Left ventricle myocardium inferior (tissue), 1 donor: ENCODE measurements at regions not wholly inside any gene's neighbourhood (a gene's known extent, or its start where the extent isn't known, plus 50 kb on each side); places are given as distances from the start of the nearest gene placed in this dataset.

ENCODE experiments used
- DNase-seq: peaks from one replicate; pipeline ENCODE4 v3.0.0-alpha.2; 2020
- H3K27ac ChIP-seq: fragments of 200-600 bp; replicated peaks from 2 replicates; pipeline ENCODE4 v1.8.0; 2021
- H3K27me3 ChIP-seq: fragments of 200-600 bp; 2 replicates; pipeline ENCODE4 v1.8.0; 2021; ENCODE audit warnings: low read depth
- H3K36me3 ChIP-seq: fragments of 200-600 bp; 2 replicates; pipeline ENCODE4 v1.8.0; 2021
- H3K4me1 ChIP-seq: fragments of 200-600 bp; 2 replicates; pipeline ENCODE4 v1.8.0; 2021
- H3K4me3 ChIP-seq: fragments of 200-600 bp; 2 replicates; pipeline ENCODE4 v1.8.0; 2021; ENCODE audit warnings: mild to moderate bottlenecking, moderate library complexity
- H3K9me3 ChIP-seq: fragments of 200-600 bp; replicated peaks from 2 replicates; pipeline ENCODE4 v1.8.0; 2021
- CTCF ChIP-seq: fragments of 200-600 bp; IDR thresholded peaks from 2 replicates; pipeline ENCODE4 v1.8.0; 2021; ENCODE audit warnings: antibody characterized with exemption, mild to moderate bottlenecking, borderline replicate concordance
- intact Hi-C: fragments of 100-400 bp; cut with micrococcal nuclease; formaldehyde crosslinking; loops from one replicate; pipeline ENCODE4 v1.11.0; 2022
- donor health status: DM: no; HTN: yes; CAD: no; lungs with severe emphysema.

GRCh38 chr3:124599779-124600693, 130.2 kb upstream of the UMPS start:
- intact Hi-C loops: no loop called here
- Histone ChIP-seq H3K4me1 (peaks cover 91% of the 10 kb centered on the region), H3K9me3 (no peaks in the 10 kb centered on the region), H3K36me3 (no peaks in the 10 kb centered on the region), H3K4me3 (peak overlapping the region; percentile 7), H3K27me3 (no peaks in the 10 kb centered on the region), H3K27ac (peak overlapping the region; percentile 84)
- no peak for DNase-seq
- no peak for TF ChIP-seq CTCF

- DNase-seq: no peak
- no peak for TF ChIP-seq CTCF
- no peaks in the 10 kb centered on the region for H3K27me3 ChIP-seq
- peak overlapping the region; percentile 84 for H3K27ac ChIP-seq
- peaks cover 88% of the 10 kb centered on the region for H3K4me1 ChIP-seq
- H3K9me3 ChIP-seq: no peaks in the 10 kb centered on the region
- intact Hi-C loops: no loop called here
- H3K36me3 ChIP-seq: no peaks in the 10 kb centered on the region
- no peak overlapping the region for H3K4me3 ChIP-seq
Observed at GRCh38 chr3:124600765-124601164, 129.5 kb upstream of the UMPS start.

- Histone ChIP-seq H3K4me1 (peaks cover 92% of the 10 kb centered on the region), H3K27ac (peak overlapping the region; percentile 84), H3K9me3 (no peaks in the 10 kb centered on the region), H3K27me3 (no peaks in the 10 kb centered on the region), H3K36me3 (no peaks in the 10 kb centered on the region), H3K4me3 (no peak overlapping the region)
- intact Hi-C loops: no loop called here
- no peak for DNase-seq
- no peak for TF ChIP-seq CTCF
Observed at GRCh38 chr3:124601190-124601589, 129.1 kb upstream of the UMPS start.

GRCh38 chr3:124602980-124603627, 127.1 kb upstream of the UMPS start:
- Histone ChIP-seq H3K27ac (peak overlapping the region; percentile 84), H3K36me3 (peaks cover under 1% of the 10 kb centered on the region), H3K27me3 (no peaks in the 10 kb centered on the region), H3K9me3 (no peaks in the 10 kb centered on the region), H3K4me1 (peaks cover 96% of the 10 kb centered on the region), H3K4me3 (no peak overlapping the region)
- no peak for DNase-seq
- no peak for TF ChIP-seq CTCF
- intact Hi-C loops: no loop called here

- no peak for DNase-seq
- peak overlapping the region; percentile 72 for H3K27ac ChIP-seq
- no peak for TF ChIP-seq CTCF
Observed at GRCh38 chr3:124605781-124606579, 124.3 kb upstream of the UMPS start.

More at GRCh38 chr3:124605781-124606579, 124.3 kb upstream of the UMPS start:
- no peak overlapping the region for H3K4me3 ChIP-seq
- intact Hi-C loops: no loop called here
- peaks cover 93% of the 10 kb centered on the region for H3K4me1 ChIP-seq
- no peaks in the 10 kb centered on the region for H3K27me3 ChIP-seq
- H3K9me3 ChIP-seq: no peaks in the 10 kb centered on the region
- peaks cover 3% of the 10 kb centered on the region for H3K36me3 ChIP-seq
